Calu3 (cell line): ENCODE measurements at regions not wholly inside any gene's neighbourhood (a gene's known extent, or its start where the extent isn't known, plus 50 kb on each side); places are given as distances from the start of the nearest gene placed in this dataset.

ENCODE experiments used
- BruUV-seq: library from RNA; stranded (reverse); fragments of 400-500 nt; replicated peaks from 2 replicates; lab custom pipeline; 2021; lab: Mats Ljungman, UMichigan
- CTCF ChIA-PET: fragments of 300-600 bp; sonication (Branson Sonifier 250); formaldehyde crosslinking; loops from one replicate; lab custom pipeline; 2022; ENCODE audit warnings: antibody characterized with exemption; lab: Charles Lee
- DNase-seq: peaks from one replicate; pipeline ENCODE4 v3.0.0; 2022
- H3K27ac Mint-ChIP-seq: one replicate; pipeline ENCODE4 v1.8.0; 2022; ENCODE audit warnings: mixed read lengths; ENCODE audit not compliant: unreplicated experiment
- H3K27me3 Mint-ChIP-seq: one replicate; pipeline ENCODE4 v1.8.0; 2022; ENCODE audit warnings: mixed read lengths; ENCODE audit not compliant: unreplicated experiment
- H3K36me3 Mint-ChIP-seq: one replicate; pipeline ENCODE4 v1.8.0; 2022; ENCODE audit warnings: mild to moderate bottlenecking, moderate library complexity, mixed read lengths; ENCODE audit not compliant: insufficient read depth, unreplicated experiment
- H3K4me1 Mint-ChIP-seq: one replicate; pipeline ENCODE4 v1.8.0; 2022; ENCODE audit warnings: mild to moderate bottlenecking, low read depth, mixed read lengths; ENCODE audit not compliant: unreplicated experiment
- H3K4me3 Mint-ChIP-seq: one replicate; pipeline ENCODE4 v1.8.0; 2022; ENCODE audit warnings: mild to moderate bottlenecking, low read depth, moderate library complexity, mixed read lengths; ENCODE audit not compliant: unreplicated experiment
- H3K9me3 Mint-ChIP-seq: one replicate; pipeline ENCODE4 v1.8.0; 2022; ENCODE audit warnings: low read depth, mixed read lengths; ENCODE audit not compliant: unreplicated experiment
- intact Hi-C: fragments of 100-400 bp; cut with micrococcal nuclease; formaldehyde crosslinking; loops from one replicate; pipeline ENCODE4 v1.10.0; 2022; ENCODE audit not compliant: unreplicated experiment
- TF ChIP-seq, protein P1 (sequence below): fragments of 200-600 bp; IDR thresholded peaks from one replicate; pipeline ENCODE4 v1.8.0; 2022; ENCODE audit warnings: antibody characterized with exemption; ENCODE audit not compliant: unreplicated experiment

DNA sequence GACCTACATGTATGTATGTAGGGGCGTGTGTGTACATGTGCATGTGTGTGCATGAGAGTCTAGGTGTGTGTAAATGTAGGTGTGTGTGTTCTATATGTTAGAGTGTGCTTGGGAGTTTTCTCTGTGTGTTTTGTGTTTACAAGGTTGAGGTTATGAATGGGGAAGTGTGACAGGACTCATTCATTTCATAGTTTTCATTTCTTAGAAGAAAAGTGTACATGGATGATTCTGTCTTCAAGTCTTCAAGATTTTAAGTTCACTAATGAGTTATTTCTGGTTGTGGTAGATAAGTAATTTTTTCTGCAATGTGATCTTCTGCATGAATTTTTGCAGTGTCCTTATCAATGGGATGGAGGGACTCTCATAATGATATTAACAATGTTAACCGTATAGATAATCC, 118.2 kb upstream of the SLC10A2 start:
- H3K27ac Mint-ChIP-seq = no peak overlapping the region
- BruUV-seq = no TSS peak
- H3K4me1 Mint-ChIP-seq = no peaks in the 10 kb centered on the region
- H3K9me3 Mint-ChIP-seq = no peaks in the 10 kb centered on the region
- CTCF ChIA-PET = no interaction called here
- H3K36me3 Mint-ChIP-seq = no peaks in the 10 kb centered on the region
- H3K27me3 Mint-ChIP-seq = no peaks in the 10 kb centered on the region
- intact Hi-C loops = no loop called here
- TF ChIP-seq, protein P1, sequence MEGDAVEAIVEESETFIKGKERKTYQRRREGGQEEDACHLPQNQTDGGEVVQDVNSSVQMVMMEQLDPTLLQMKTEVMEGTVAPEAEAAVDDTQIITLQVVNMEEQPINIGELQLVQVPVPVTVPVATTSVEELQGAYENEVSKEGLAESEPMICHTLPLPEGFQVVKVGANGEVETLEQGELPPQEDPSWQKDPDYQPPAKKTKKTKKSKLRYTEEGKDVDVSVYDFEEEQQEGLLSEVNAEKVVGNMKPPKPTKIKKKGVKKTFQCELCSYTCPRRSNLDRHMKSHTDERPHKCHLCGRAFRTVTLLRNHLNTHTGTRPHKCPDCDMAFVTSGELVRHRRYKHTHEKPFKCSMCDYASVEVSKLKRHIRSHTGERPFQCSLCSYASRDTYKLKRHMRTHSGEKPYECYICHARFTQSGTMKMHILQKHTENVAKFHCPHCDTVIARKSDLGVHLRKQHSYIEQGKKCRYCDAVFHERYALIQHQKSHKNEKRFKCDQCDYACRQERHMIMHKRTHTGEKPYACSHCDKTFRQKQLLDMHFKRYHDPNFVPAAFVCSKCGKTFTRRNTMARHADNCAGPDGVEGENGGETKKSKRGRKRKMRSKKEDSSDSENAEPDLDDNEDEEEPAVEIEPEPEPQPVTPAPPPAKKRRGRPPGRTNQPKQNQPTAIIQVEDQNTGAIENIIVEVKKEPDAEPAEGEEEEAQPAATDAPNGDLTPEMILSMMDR = no peak
- no peak overlapping the region for H3K4me3 Mint-ChIP-seq
- DNase-seq = no peak

DNA sequence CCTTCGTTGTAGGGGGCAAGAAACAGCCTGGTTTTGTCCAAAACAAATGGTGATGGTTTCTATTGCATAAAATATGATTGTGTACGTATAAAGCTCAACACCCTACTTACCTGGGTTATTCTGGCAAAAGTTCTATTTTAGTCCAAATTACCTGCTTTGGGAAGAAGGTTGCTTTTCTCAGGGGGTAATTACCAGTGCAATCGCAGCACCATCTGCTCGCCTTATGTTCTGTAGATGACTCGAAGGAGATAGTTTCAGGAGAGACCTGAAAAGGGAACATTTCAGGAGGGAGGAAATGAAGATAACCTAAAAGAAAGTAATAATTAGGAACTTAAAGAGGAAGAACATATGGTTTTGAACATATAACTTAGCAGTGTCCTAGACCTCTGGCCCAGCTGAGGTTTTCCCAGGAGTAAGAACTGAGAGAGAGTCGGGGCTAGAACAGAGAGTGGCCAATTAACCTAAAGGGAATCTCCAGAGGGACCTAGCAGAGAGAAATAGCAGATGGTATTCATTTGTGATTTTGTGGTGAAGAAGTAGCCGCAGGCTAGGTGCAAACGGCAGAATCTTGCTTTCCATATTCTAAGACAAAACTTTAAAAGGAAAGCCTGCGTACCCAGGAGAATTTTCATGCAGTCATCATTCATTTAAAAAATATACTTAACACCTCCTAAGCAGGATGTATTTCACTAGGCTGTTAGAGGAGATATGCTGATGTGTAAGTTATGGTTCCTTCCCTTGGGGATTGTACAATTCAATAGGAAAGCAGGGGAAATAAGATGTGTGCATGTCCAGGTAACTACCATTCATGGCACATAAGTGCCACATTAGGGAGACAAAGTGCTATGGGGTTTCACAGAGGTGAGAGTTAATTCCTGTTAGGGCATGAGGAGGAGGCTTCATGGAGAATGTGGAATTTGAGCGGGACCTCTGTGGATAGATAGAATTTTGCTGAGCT, 113.0 kb upstream of the SLC10A2 start:
- intact Hi-C loops = no loop called here
- CTCF ChIA-PET = no interaction called here
- Mint-ChIP-seq H3K4me3 (no peak overlapping the region), H3K9me3 (no peaks in the 10 kb centered on the region), H3K4me1 (no peaks in the 10 kb centered on the region), H3K36me3 (no peaks in the 10 kb centered on the region), H3K27ac (no peak overlapping the region), H3K27me3 (no peaks in the 10 kb centered on the region)
- TF ChIP-seq, protein P1 = no peak
- BruUV-seq = no TSS peak
- DNase-seq = no peak

DNA sequence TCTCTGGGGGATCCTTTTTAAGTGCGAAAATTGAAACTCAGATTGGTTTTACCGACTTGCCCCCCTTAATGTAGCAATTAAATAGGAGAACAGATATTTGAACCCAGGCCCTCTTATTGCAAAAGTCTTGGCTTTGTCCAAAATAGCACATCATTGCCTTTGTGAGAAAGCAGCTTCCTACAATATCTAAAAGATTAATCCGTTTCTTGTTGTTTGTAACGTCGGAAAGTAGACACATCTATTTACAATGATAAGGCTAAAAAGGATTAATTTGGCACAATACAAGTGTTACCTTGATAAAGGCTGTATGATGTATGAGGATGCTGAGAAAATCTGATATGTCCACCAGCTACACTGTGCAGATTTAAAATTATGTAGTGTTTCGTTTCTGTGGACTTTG, 108.7 kb upstream of the SLC10A2 start:
- Mint-ChIP-seq H3K9me3 (no peaks in the 10 kb centered on the region), H3K27ac (no peak overlapping the region), H3K4me3 (no peak overlapping the region), H3K36me3 (no peaks in the 10 kb centered on the region), H3K27me3 (no peaks in the 10 kb centered on the region), H3K4me1 (no peaks in the 10 kb centered on the region)
- BruUV-seq = no TSS peak
- TF ChIP-seq, protein P1 = no peak
- no peak for DNase-seq
- intact Hi-C loops = no loop called here
- CTCF ChIA-PET = interaction anchor here (0.6 kb wide), 1 partner anchor 46 kb away, joined by 4 read pairs; no protein-coding TSS in a partner anchor

- BruUV-seq = no TSS peak
- H3K9me3 Mint-ChIP-seq = no peaks in the 10 kb centered on the region
- no peaks in the 10 kb centered on the region for H3K27me3 Mint-ChIP-seq
- CTCF ChIA-PET = no interaction called here
- no peaks in the 10 kb centered on the region for H3K4me1 Mint-ChIP-seq
- DNase-seq = no peak
- H3K4me3 Mint-ChIP-seq = no peak overlapping the region
- TF ChIP-seq, protein P1 = no peak
- no peaks in the 10 kb centered on the region for H3K36me3 Mint-ChIP-seq
- intact Hi-C loops = no loop called here
- H3K27ac Mint-ChIP-seq = no peak overlapping the region
Observed at GRCh38 chr13:103168901-103169508, 102.8 kb upstream of the SLC10A2 start.
